Left hindlimb (tissue), 1 donor: ENCODE measurements at regions not wholly inside any gene's neighbourhood (a gene's known extent, or its start where the extent isn't known, plus 50 kb on each side); places are given as distances from the start of the nearest gene placed in this dataset.
"Not testable (repeated sequence)": the region's sequence is repeated elsewhere in the genome, so short reads cannot be mapped to it uniquely, and the experiment has no call there.

Experiments
- DNase-seq: peaks from one replicate; pipeline ENCODE4 v3.0.0-alpha.2; 2018

DNA sequence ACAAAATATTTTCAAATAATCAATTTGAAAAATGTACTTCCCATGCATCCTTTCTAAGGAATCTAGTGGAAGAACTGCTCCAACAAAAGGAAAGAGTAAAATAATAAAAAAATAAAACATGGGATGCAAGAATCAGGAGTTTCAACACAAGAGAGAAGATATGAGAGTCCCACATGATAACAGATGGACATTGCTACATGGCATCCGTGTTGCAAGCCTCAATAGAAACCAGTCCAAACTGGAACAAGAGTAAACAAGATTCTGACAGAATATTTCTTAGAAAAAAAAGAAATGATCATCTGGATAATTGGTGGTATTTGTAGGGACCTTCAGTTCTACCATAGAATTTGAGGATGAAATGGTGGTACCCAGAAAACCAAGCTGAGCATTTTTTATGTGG, 186.8 kb downstream of the FRK start:
- DNase-seq = no peak

DNA sequence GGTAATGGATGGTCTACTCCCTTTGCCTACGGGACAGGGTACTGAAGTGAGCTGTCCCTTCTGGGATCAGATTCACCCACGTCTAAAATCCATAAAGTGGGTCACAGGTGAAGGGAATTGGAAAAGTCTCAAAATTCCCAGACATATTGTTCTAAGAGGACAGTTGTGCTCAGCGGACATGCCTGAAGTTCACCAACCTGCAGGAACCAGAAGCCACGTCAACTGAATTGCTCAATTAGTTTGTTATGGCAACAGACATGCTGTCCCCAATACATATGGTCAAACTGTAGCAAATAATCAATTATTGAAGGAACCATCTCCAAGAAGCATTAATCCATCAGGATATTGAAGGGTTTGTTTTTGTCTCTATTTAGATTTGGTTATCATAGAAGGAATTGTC, 190.2 kb downstream of the FRK start:
- no peak for DNase-seq

DNA sequence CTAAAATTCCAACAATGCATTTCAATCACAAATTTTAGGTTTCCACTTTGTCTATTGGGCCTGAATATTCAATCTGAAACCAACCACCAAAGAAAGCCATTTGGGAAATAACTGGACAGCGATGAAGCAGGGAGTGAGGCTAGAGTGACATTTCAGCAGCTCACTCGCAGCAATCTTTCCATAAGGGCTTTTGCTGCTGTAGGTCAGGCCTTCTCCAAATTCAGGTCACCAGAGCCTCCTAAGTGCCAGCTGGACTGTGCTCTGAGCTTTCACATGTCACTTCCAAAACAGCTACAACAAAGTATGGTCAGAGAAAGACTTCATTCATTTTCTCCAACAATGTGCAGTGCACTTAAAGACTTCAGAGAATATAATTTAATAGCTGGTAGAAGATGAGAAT, 194.8 kb downstream of the FRK start:
- no peak for DNase-seq

DNA sequence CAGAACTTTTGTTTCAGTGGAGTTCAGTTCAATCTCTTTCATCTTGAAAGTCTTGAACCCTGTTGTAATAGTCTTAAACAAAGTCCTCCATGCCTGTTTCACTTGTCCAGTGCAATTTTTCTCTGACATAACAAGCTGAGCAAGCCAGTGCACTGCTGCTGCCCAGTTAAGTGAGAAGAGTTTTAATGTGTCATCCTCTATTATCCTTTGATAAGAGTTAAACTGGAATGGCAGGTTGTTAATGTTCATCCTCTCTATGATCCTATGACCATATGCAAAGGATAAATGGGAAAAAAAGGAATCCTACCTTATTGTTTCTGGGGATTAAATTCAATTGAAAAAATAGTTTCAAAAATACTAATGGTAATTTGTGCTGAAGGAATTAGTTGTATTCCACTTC, 197.5 kb downstream of the FRK start:
- no peak for DNase-seq

DNA sequence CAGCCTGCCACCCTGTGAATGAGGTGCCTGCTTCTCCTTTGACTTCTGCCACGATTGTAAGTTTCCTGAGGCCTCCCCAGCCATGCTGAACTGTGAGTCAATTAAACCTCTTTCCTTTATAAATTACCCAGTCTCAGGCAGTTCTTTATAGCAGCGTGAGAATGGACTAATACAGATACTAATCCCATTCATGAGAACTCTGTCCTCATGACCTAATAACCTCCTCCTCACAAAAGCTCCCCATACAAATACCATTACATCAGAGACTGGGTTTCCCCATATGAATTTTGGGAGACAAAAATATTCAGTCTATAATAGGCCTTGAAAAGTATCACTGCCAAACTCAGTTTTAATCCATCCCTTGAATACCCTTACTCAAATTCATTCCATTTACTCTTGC, 199.0 kb downstream of the FRK start:
- not testable (repeated sequence) for DNase-seq

DNA sequence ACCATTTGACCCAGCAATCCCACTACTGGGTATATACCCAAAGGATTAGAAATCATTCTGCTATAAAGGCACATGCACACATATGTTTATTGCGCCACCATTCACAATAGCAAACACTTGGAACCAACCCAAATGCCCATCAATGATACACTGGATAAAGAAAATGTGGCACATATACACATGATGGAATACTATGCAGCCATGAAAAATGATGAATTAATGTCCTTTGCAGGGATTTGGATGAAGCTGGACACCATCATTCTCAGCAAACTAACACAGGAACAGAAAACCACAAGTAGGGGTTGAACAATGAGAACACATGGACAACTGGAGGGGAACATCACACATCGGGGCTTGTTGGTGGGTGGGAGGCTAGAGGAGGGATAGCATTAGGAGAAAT, 201.1 kb downstream of the FRK start:
- DNase-seq = not testable (repeated sequence)

DNA sequence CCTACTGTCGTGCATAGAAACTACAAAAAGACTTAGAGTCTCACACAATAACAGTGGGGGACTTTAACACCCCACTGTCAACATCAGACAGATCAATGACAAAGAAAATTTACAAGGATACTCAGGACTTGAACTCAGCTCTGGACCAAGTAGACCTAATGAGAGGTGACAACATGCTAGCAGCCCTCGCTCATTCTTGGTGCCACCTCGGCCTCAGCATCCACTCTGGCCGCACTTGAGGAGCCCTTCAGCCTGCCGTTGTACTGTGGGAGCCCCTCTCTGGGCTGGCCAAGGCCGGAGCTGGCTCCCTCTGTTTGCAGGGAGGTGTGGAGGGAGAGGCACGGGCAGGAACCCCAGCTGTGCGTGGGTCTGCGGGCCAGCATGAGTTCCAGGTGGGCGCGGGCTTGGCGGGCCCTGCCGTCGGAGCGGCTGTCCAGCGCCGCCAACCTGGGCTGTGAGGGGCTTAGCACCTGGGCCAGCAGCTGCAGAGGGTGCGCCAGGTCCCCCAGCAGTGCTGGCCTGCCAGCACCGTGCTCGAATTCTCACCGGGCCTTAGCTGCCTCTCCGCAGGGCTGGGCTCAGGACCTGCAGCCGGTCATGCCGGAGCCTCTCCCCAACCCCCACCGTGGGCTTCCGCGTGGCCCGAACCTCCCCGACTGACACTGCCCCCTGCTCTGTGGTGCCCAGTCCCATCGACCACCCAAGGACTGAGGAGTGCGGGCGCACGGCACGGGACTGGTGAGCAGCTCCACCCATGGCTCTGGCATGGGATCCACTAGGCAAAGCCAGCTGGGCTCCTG, 205.6 kb downstream of the FRK start:
- no peak for DNase-seq

DNA sequence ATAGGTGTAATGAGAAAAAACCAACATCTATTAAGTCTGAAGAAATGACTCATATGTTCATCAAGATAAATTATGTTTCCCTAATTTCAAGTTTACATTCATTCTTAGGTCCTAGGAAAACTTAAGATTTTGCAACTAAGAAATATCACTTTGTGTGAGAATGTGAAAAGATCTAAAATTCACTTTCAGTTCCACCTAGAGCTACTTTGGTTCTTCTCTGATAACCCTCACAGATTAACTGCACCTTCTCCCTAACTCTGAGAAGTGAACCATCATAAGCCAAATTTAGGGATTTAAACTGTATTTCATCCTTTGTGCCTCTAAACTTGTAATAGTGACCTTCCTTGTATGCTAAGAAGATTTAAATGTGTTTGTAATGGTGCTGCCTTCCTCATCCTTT, 213.0 kb downstream of the FRK start:
- no peak for DNase-seq

DNA sequence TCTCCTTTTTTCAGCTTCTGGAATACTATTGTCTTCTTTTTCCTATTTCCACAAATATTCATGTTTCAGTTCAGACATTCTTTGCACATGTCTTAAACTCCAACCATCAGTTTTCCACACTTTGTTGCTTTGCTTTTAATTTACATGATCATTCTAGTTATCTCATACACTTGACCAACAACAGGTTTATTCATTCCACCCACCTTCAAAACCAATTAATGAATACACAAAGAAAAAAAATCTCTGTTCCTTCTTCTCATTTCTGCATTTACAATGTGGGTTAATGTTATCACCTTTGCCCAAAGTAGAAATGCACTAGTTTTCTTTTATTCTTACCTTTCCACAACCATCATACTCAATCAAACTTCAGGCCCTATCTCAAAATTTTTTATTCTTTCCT, 216.7 kb downstream of the FRK start:
- DNase-seq = no peak

DNA sequence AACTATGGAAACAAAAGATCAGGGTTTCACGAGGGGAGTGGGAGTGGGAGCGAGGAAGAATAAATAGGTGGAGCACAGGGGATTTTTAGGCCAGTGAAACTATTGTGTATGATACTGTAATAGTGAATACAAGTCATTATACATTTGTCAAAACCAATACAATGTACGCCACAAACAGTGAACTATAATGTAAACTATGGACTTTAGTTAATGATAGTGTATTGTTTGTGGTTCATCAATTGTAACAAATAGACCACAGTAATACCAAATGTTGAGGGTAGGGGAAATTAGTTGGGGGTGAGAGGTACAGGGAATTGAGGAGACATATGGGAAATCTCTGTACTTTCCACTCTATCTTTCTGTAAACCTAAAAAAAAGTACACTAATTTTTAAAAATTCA, 218.4 kb downstream of the FRK start:
- DNase-seq = no peak

DNA sequence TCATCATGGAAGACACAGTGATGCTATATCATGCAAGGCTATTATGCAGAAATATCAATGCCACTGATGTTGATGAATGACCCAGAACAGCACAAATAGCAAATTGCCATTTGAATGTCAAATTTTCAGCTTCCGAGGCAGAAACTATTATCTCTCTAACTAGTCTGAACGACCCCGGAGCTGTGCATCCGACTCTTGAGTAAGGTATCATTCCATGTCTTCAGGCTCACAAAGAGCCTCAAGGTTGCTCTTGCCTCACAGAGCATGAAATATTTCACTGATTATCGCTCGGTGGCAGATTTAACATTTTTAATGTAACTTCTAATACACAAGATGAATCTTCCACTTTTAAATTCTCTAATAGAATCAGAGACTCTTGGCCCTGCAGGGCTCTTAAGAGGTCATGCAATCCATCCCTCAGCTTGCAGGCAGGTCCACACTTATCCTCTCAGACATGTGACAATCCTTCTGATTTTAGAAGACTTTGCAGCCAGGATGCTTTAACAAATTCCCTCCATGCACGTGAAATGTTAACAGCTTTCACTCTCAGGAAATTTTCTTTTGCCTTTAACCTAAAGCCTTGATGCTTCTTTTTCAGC, 221.0 kb downstream of the FRK start:
- no peak for DNase-seq

DNA sequence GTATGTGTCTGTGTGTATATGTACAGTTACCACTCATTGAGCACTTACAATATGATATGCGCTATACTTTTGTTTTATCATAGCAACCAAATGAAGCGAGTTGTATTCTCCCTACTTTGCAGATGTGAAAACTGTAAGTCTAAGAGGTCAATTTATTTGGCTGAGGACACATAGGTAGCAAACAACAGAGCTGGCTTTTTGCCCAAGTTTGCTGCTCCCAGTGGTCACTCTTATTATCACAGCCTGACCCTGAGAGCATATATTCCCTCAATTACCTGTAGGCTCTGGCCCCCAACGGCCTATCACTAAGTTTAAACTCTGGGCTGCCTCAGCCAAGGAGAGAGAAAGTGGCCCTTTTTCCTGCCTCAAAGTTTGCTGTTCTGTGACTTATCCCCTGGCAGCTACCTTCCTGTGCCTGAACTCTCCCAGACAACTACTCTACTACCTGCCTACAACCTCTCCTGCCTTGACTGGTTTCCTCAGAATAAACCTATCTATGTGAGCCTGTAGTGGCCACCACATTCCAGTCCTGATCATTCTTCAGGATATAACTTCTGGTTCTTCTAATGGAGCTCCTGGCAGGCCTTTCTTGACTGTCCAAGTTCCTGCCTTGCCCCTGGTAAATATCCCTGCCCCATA, 221.8 kb downstream of the FRK start:
- DNase-seq = no peak

DNA sequence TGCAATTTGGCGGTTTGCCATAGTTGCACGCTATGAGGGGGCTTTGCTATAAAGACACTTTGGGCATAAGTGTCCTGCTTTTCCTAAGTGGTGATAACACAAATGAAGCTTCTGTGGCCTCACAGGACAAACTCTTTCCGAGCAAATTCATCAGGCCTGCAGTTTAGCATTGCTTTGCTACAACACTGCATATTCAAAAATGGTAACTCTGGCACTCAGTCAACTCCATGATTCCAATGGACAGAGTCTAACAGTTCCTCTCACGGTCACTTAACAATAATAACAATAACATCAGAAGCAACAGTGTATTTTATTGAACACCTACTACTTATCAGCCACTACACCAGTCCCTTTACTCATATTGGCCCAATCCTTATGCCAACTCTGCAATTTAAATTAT, 222.5 kb downstream of the FRK start:
- DNase-seq = no peak

DNA sequence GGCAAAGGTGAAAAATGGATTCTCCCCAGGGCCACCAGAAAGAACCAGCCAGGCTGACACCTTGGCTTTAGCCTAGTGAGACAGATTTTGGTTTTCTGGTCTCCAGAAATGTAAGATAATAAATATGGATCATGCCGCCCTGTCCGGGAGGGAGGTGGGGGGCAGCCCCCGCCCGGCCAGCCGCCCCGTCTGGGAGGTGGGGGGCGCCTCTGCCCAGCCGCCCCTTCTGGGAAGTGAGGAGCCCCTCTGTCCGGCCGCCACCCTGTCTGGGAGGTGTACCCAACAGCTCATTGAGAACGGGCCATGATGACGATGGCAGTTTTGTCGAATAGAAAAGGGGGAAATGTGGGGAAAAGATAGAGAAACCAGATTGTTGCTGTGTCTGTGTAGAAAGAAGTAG, 224.3 kb downstream of the FRK start:
- not testable (repeated sequence) for DNase-seq

DNA sequence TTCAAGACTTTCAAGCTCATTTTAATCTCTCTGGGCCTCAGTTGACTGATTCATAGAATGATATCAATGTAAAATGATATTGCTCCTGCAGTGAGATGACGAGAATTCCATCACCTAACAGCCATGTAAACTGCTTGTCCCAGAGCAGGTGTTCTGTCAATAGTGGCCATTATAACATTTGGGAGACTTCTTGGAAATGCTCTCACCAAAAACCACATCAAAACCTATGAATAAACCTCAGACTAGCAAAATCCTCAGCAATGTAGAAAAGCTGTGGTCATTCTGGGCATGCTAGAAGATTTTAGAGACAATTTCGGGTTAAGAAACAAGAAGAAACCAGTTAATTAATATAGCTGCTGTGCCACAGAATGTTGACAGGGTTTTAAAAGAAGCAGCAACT, 225.4 kb downstream of the FRK start:
- no peak for DNase-seq

DNA sequence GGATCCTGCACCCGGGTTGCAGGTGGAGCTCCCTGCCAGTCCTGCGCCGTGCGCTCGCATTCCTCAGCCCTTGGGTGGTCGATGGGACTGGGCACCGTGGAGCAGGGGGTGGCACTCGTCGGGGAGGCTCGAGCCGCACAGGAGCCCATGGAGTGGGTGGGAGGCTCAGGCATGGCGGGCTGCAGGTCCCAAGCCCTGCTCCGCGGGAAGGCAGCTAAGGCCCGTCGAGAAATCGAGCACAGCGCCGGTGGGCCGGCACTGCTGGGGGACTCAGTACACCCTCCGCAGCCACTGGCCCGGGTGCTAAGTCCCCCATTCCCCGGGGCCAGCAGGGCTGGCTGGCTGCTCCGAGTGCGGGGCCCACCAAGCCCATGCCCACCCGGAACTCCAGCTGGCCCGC, 226.1 kb downstream of the FRK start:
- DNase-seq = not testable (repeated sequence)

DNA sequence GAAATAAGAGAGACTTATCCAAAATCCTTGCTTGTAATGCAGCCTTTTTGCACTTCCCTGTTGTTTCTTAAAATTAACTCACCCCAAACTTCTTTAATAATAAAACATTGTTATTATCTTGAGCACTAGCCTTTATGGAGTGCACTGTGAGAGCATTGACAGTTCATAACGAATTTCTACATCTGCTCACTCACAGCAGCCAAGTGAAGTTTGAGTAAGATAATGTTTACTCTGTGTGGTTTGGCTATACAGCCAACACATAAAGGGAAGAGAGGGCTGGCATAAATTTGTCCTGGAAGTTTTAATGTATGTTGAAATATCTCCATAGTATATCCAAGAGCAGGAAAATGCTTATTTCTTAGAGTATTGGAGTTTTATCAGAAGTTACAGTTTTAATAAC, 227.9 kb downstream of the FRK start:
- DNase-seq = no peak

DNA sequence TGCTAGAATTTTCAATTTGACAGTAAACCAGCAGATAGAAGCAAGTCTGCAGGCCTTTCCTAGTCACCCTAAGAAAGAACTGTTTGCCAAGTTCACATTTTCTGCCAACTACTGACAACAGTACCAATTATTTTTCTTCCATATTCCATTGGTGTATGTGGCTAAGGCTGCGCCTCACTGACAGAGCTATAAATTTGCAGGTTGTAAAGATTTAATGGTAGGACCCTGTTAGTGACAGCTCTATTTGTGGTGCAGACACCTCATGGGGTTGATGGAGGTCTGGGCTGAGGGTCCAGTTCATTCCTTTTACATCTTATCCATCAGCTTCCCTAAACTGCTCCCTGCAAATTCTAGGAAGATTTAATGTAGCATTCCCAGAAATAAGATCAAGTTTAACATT, 228.5 kb downstream of the FRK start:
- DNase-seq = no peak

DNA sequence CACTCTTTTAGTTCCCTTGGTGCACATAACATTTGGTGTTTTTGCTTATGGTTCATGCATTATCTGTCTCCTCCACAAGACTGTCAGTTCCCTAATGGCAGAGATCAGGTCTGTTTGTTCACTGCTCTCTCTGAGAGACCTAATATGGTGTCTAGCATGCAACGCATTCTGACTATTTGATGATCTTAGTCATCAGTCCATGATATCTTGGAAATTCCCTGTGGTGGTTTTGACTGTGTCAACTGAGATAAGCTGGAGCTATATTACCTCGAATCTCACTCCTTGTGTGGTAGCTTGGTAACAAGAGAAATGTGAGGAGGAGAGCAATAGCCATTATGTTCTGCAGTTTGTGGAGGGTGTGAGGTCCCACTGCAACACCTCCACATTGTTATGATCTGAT, 229.8 kb downstream of the FRK start:
- DNase-seq = no peak

DNA sequence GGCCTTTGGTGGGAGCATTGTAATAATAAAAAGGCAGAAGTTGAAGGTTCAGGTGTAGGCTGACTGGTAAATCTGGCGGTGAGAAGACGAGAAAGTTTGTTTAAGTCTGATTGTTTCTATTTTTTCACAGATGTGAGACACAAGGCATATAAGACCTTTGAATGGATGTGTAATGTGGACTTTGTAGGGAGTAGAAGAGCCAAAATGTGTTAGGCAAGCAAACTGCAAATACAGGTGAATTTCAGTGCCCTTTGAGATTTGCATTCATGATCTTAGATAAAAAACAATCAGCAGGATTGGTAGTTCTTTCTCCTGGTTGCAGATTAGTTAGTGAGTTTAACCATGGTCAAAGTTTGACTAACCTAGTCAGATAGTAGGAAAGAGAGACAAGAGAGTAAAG, 238.9 kb downstream of the FRK start:
- no peak for DNase-seq

DNA sequence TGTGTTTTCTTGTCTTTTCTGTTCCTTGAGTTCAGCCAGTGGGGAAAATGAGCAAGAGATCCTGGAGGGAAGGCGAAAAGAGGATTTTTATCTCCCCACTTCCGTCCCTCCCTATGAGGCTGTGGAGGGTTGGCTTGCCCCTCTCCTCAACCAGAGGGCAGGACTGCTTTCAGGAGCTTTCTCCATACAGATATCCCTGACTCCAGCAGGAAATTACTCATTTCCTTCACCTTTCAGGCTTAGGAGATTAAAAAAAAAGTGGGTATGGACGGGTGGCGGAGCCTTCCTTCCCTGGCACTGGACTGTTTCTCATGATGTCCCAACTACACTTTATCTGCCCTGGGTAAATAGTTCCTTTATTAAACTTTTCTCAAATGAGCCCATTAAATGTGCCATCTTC, 241.2 kb downstream of the FRK start:
- no peak for DNase-seq

DNA sequence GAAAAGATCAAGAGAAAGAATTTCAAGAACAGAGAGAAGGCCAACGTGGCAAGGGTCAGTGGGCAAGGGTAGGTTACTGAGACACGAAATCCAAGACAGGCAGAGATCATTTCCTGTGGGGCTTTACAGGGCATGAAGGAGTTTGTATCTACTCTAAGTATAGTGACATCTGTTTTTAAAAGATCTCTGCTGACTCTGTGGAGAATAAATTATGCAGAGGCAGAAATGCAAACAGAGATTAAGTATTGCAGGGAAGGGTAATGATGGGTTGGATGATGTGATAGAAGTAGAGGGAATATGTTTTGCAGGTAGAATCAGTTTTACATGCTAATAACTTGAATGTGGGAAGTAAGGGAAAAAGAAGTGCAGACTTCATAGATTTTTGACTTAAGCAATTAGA, 243.5 kb downstream of the FRK start:
- DNase-seq = no peak

DNA sequence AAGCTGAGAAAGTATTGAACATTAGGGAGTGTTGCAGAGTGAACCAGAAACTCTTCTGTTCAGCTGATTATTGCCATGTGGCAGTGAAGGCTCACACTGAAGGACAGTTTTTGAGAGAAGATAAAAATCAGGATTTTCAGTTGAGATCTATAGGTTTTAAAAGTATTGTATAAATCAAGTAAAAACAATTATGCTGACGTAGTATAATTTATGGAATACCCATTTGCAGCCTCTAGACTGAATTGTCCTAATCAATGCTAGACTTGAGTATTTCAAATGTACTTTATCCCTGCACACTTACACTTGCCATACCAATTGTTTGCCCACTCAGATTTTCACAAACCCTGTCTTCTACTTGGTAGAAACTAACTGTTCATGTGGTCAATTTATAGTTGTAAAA, 245.8 kb downstream of the FRK start:
- DNase-seq = no peak

DNA sequence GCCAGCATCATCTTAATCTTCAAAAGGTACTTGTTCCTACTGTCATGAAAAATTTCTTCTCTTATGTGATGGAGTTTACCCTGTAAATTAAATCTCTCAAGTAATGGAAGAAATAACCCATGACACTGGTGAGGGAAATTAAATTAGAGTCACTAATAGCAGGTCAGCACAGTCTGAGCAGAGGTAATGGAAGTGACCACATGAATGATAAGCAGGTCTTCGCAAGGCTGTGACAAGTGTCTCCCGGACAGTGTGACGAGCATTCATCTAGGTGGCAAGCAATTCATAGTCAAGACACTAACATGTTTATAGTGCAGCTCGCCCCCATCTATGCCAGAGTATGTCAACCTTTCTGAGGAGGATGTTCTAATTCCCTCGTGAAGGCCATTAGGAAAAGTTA, 249.2 kb downstream of the FRK start:
- no peak for DNase-seq

DNA sequence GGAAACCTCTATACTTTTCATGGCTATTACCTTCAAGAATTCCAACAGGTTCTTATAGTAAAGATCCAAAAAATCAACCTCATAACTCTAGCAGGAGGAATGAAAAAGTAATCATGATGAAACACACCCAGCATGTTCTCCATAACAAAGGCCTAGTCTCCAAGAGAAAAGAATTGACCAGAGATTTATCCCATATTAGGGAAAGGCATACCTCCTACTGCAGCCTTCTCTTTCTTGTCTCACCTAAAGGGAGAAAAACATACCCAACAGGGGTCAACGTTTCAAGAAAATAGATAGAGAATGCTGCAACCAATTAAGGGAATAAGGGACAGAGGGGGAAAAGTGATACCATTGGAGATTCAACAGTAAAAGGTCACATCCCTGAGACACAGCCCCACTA, 262.5 kb downstream of the FRK start:
- DNase-seq = no peak
